GM12873 (cell line): ENCODE measurements at regions not wholly inside any gene's neighbourhood (a gene's known extent, or its start where the extent isn't known, plus 50 kb on each side); places are given as distances from the start of the nearest gene placed in this dataset.

Source experiments
- TF ChIP-seq, protein P1 (sequence below): IDR thresholded peaks from 2 replicates; pipeline ENCODE4 v1.5.1; 2012; ENCODE audit warnings: low read depth, mild to moderate bottlenecking, moderate library complexity, low read length, control low read depth; ENCODE audit not compliant: insufficient read depth; ENCODE audit errors: missing control alignments

DNA sequence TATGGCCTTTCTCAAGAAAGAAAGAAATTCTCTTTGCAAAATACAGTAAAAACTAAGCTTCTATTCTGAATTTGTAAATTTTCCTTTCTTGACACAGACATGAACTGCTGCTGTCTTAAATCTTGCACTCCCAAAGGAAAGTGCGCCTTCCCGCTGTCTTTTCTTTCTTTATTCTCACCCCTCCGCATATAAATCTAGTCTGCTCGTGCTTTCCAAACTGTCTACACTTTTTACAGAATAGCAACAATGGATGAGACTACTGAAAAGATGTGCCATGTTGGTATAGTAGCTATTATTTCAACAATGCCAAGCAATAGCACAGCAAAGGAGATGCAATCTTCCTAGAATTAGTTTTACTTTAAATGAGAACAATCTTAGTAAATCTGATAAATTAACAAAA lies 328.8 kb upstream of the PDE3A start:
- TF ChIP-seq, protein P1, sequence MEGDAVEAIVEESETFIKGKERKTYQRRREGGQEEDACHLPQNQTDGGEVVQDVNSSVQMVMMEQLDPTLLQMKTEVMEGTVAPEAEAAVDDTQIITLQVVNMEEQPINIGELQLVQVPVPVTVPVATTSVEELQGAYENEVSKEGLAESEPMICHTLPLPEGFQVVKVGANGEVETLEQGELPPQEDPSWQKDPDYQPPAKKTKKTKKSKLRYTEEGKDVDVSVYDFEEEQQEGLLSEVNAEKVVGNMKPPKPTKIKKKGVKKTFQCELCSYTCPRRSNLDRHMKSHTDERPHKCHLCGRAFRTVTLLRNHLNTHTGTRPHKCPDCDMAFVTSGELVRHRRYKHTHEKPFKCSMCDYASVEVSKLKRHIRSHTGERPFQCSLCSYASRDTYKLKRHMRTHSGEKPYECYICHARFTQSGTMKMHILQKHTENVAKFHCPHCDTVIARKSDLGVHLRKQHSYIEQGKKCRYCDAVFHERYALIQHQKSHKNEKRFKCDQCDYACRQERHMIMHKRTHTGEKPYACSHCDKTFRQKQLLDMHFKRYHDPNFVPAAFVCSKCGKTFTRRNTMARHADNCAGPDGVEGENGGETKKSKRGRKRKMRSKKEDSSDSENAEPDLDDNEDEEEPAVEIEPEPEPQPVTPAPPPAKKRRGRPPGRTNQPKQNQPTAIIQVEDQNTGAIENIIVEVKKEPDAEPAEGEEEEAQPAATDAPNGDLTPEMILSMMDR = no peak

DNA sequence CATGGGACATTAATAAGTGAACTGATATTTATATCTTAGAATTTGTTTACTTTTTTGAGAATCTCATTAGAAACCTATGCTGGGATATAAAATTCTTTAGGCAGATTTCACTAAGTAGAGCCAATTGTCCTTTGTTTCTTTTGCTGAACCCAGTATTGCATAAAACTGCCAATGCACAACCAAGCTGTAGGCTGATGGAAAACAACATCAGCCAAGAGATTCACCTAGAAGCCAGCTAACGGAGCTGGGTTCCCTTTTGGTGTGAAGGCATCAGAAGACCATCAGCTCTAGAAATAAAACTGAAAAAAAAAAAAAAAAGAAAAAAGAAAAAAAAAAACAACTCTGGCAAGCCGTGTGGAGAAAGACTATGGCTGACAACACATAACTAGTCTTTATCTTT lies 328.2 kb upstream of the PDE3A start:
- TF ChIP-seq, protein P1 = no peak

DNA sequence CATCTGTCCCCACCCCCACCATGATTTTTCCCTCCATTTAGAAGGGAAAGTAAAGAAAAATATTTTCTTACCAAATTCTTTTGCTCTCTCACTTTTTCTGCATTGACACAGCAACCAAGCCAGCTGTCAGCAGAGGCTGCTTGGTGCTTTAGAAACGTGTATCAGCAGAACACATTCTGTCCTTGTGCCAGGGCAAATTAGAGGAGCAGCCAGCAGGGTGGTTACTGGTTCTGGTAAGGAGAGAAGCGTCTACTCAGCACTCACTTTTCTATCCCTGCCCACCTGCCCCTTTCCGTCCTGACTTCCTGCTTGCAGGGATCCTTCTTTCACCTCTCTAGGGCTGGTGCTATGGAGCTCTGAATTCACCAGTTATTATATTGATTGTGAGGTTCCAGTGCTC lies 327.5 kb upstream of the PDE3A start:
- TF ChIP-seq, protein P1 = no peak

DNA sequence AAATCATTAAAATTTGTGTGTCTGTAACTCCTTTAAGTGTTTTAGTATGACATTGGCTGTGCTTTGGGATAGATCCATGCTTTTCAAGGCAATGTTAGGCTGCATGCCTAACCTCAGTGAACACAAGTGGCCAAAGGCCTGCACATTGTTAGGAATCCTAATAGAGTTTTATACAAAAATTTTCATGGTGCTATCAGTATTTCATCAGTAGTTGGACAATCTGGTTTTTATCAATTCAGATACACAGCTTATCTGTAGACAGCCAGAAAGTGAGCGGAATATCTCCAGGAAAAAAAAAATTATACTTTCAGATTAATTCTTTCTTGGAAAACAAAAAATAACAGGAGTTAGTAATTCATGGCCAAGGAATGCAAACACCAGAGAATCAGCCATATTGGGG lies 324.0 kb upstream of the PDE3A start:
- TF ChIP-seq, protein P1 = no peak

DNA sequence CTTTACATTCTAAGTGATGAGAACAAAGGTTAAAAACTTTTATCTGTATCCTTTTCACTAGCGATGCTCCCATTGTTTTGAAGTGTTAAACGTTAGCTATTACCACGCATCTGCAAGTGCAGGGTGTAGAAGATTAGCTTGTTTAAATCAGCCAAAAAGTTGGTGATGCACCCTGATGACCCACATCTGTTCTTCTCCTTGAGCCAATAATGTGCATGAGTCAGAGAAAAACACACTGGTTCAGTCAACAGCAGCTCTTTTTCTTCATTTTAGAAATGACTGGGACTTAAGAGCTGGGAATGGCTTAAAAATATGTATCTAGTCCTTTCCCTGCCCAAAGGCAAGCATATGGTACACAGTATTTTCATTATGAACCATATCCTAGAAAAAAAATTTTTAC lies 323.5 kb upstream of the PDE3A start:
- TF ChIP-seq, protein P1 = no peak

DNA sequence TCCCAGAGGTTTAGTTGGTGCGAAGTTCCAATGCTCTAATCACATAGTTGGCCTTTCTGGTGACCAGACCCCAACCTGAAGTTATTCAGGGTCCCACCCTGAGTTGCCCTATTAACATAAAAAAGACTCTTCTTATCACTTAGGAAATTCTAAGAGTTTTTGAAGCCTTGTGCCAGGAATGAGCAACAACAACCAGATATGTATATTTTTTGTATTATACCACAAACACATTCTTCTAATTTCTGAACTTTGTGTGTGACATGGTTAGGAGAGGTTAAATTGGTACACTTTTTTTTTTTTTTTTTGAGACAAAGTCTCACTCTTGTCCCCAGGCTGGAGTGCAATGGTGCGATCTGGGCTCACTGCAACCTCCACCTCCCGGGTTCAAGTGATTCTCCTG lies 320.4 kb upstream of the PDE3A start:
- TF ChIP-seq, protein P1 = no peak

DNA sequence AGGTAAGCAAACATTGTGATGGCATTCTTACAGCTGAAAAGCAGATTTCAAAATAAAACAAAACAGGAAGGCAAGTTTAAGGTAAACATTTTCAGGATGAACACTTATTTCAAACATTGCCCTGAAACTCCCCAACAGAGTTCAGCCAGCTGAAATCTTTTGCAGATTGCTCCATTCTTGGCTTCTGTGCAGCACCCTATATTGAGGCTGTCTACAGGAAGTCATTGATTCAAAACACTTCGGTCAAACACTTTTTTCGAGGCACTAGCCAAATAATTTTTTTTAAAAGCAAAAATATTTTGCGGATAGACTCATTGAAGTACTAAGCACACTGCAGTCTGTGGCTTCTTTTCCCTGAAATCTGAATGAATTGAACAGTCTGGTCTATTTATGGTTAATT lies 318.1 kb upstream of the PDE3A start:
- TF ChIP-seq, protein P1 = no peak
